GM10266 (cell line): ENCODE measurements at regions not wholly inside any gene's neighbourhood (a gene's known extent, or its start where the extent isn't known, plus 50 kb on each side); places are given as distances from the start of the nearest gene placed in this dataset.

ENCODE experiments used
- DNase-seq: peaks from one replicate; pipeline ENCODE4 v3.0.0; 2012; ENCODE audit errors: extremely low spot score
- TF ChIP-seq, protein P1 (sequence below): IDR thresholded peaks from 2 replicates; pipeline ENCODE4 v1.5.1; 2012; ENCODE audit warnings: mild to moderate bottlenecking, low read depth; ENCODE audit not compliant: control insufficient read depth, insufficient read depth; ENCODE audit errors: missing control alignments

DNA sequence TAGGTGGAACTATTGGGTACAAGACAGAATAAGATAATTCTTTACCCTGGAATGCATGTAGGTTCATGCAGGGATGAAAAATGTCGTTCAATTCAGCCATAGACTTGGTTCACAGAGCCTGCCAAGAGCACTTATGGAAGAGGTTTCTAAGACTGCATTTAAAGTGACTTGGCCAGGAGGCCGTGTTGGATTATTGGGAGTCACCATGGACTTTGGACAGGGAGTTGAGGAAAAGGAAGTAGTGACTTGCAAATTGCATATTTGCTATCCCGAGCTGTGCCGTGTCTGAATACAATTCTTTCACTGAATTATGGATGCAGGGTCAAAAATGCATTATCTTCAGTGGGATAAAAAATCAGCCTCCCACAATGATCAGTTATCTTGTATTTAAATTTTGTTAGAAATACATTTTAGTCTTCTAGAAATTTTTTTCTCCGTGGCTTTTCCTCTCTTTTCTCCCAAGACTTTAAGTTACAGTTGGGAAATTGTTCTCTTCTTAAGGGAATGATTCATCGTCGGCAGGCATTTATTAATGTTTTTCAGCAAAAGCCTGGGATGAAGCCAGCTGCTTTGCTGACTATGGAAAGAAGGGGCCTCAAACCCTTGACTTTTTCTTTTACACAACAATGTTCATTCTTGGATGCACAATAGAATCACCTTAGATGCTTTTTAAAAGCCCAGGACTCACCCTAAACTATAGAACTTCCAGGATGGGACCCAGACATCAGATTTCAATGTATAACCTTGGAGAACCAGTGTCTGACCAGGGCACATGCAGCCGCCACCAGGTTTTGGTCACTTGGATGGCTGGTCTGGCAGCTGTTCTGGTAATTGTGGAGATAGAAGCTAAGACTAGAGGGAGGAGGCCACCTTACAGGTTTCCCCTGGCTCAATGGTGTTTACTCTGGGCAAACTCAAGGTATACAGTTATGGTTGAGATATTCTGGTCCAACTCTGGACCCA, 70.8 kb downstream of the FAT3 start:
- DNase-seq = no peak
- TF ChIP-seq, protein P1, sequence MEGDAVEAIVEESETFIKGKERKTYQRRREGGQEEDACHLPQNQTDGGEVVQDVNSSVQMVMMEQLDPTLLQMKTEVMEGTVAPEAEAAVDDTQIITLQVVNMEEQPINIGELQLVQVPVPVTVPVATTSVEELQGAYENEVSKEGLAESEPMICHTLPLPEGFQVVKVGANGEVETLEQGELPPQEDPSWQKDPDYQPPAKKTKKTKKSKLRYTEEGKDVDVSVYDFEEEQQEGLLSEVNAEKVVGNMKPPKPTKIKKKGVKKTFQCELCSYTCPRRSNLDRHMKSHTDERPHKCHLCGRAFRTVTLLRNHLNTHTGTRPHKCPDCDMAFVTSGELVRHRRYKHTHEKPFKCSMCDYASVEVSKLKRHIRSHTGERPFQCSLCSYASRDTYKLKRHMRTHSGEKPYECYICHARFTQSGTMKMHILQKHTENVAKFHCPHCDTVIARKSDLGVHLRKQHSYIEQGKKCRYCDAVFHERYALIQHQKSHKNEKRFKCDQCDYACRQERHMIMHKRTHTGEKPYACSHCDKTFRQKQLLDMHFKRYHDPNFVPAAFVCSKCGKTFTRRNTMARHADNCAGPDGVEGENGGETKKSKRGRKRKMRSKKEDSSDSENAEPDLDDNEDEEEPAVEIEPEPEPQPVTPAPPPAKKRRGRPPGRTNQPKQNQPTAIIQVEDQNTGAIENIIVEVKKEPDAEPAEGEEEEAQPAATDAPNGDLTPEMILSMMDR = no peak

DNA sequence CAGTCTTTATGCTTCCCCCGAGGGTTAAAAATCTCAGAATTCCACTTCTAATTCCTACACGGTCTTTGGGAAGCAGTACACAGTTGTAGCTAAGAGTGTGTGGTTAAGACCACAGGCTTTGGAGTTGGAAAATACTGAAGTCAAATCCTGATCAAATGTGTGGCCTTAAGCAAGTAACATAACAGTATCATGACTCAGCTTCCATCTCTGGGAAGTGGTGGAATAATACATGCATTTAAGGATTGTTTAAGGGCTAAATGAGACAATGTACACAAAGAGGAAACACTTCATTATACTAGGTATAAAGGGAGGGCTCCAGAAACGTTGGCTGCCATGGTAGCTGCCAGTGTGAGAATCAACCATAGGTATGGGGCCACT, 71.5 kb downstream of the FAT3 start:
- TF ChIP-seq, protein P1 = no peak

DNA sequence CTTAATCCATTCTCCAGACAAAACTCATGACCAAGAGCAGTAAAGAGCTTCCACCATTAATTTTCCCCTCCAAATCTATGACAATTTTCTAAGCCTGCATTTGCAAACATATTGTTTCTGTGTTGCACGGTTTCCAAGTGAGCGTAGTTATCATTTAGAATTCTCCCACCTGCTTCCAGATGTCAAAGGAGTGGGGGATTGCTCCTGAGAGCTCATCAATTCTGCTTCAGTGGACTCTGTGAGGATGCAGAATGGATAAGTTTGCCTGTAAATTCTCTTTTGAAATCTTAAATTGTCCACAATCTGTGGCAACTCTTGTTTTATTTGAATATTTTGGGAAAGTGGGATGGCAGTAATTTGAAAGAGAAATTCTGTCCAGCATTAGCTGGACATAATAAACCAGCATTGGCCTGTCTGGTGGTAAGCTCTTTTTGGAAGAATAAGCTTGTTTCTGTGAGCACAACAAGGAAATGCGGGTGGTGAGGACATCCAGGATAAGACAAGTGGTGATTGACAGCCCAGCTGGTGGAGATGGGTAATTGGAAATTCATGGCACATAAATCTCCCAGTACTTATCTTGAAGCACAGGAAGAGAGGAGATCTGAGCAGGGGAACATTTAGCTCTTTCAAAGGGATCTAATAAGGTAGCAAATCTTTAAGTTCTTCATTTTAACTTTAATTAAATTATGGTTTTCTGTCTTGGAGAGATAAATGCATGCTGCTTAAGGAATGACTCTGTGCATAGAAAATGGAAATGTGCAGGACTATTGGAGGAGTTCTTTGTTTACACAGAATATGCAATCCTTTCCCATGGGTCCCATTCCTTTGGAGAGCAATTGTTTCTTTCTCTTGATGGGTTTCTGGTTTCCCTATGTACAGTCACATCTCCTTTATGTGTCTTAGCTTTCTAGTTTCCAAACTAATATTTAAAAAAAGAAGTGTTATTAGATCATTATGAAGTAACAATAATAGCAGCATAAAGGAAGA, 73.2 kb downstream of the FAT3 start:
- TF ChIP-seq, protein P1 = no peak
- DNase-seq = no peak

More for the DNA sequence above, 71.5 kb downstream of the FAT3 start:
- DNase-seq = no peak

DNA sequence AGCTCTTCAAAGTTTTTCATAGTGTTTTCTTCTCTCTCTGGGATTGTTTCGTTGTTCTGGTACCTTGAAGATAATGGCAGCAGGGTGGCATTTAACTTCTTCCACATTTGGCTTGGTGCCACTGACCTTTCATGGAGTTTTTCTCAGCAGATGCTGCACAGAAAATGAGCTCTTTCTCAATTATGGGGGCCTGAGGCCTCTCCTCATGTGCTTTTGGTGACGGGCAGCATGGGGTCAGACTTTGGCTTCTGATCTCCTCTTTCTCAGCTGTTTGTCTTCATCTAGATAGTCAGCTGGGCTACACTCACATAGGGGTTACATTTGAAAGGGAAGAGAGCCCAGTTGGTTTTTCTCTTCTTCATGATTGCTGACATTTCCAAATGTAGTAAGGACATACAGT, 76.3 kb downstream of the FAT3 start:
- TF ChIP-seq, protein P1 = no peak
- no peak for DNase-seq

DNA sequence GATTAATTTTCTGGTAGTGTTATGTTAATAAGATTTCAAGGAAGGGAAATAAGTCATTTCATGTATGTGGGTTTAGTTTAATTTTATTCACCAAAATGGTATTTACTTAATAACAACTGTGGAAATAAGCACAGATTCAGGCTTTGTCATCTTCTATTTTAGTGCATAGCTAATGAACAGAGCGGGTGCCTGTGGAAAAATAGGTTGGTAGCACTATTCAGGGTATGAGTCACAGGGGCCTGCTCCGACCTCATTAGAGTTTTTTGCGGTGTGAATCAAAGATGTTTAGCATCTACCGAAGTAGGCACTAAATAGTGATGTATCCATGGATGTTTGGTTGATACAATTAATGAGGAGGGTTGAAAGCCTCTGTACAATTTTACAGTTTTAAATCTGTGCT, 78.2 kb downstream of the FAT3 start:
- TF ChIP-seq, protein P1 = no peak

DNA sequence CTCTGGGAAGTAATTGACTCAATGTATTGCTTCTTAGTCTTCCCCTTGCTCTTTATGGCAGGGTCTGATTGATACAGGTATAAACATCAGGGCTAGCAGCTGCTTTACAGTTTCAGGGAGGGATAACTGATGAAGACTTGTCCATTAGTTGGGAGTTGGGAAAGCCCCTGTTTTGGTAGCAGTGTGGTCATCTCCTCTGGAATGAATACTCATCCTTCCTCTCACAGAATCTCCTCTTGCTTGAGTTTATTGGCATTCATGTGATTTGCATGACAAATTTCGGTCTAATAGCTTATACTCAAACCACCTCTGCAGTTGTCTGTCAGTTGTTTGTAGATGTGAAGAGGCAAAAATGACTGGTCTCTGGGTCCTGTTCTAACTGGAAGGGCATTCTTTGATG, 79.7 kb downstream of the FAT3 start:
- TF ChIP-seq, protein P1 = no peak
- DNase-seq = no peak

More for the DNA sequence above, 78.2 kb downstream of the FAT3 start:
- DNase-seq = no peak
